SK-MEL-5 (cell line): ENCODE measurements at regions not wholly inside any gene's neighbourhood (a gene's known extent, or its start where the extent isn't known, plus 50 kb on each side); places are given as distances from the start of the nearest gene placed in this dataset.
A peak's percentile ranks its signal among the peaks of the same experiment; 100 is the strongest.

Experiments used
- DNase-seq: peaks from one replicate; pipeline ENCODE4 v3.0.0-alpha.2; 2016; ENCODE audit warnings: low read depth, low spot score
- in situ Hi-C: cut with HindIII; loops from 2 replicates; pipeline ENCODE4 v1.10.0; 2016; ENCODE audit warnings: low sequenced_read_pairs, high pct_unique_total_duplicates, low pct_unique_long_range_greater_than_20kb

- in situ Hi-C loops: no loop called here
- no peak for DNase-seq
These were observed 79.1 kb upstream of the ADAMTSL1 start for GRCh38 chr9:18394847-18395351.

GRCh38 chr9:18396102-18396728, 77.7 kb upstream of the ADAMTSL1 start:
- in situ Hi-C loops: no loop called here
- peak; percentile 60 for DNase-seq

- in situ Hi-C loops: no loop called here
- no peak for DNase-seq
These were observed 76.9 kb upstream of the ADAMTSL1 start for GRCh38 chr9:18397076-18397475.

- in situ Hi-C loops: no loop called here
- DNase-seq: no peak
These were observed 75.9 kb upstream of the ADAMTSL1 start for GRCh38 chr9:18398038-18398437.

- no peak for DNase-seq
- in situ Hi-C loops: no loop called here
These were observed 69.4 kb upstream of the ADAMTSL1 start for GRCh38 chr9:18404434-18405029.

- no peak for DNase-seq
- in situ Hi-C loops: no loop called here
These were observed 68.7 kb upstream of the ADAMTSL1 start for GRCh38 chr9:18405240-18405639.

GRCh38 chr9:18410983-18411382, 63.0 kb upstream of the ADAMTSL1 start:
- no peak for DNase-seq
- in situ Hi-C loops: no loop called here

- no peak for DNase-seq
- in situ Hi-C loops: no loop called here
These were observed 52.6 kb upstream of the ADAMTSL1 start for GRCh38 chr9:18421391-18421790.

GRCh38 chr9:18422296-18423036, 51.5 kb upstream of the ADAMTSL1 start:
- DNase-seq: no peak
- in situ Hi-C loops: no loop called here

GRCh38 chr9:18423791-18424531, 50.0 kb upstream of the ADAMTSL1 start:
- DNase-seq: no peak
- in situ Hi-C loops: no loop called here
